ENCODE measurements at regions not wholly inside any gene's neighbourhood (a gene's known extent, or its start where the extent isn't known, plus 50 kb on each side); places are given as distances from the start of the nearest gene placed in this dataset.

GRCh38 chr5:167629634-167630033, 661.8 kb upstream of the WWC1 start:
- H3K36me3 ChIP-seq (ENCODE audit: control insufficient read depth, insufficient read depth, low read length) = no peaks in the 10 kb centered on the region
- TF ChIP-seq CTCF (IDR thresholded peaks at IDR 0.05; ENCODE audit: insufficient read depth, low read length, poor library complexity, severe bottlenecking) = no peak
- no peak for DNase-seq (ENCODE audit: extremely low read depth, insufficient read length)
- H3K27me3 ChIP-seq (replicated peaks; ENCODE audit: control insufficient read depth, insufficient read depth, low read length) = no peaks in the 10 kb centered on the region; the same call in 1 of the 2 replicates
- H3K4me3 ChIP-seq (replicated peaks; ENCODE audit: low read depth, low read length) = no peak overlapping the region

- no peak for DNase-seq (ENCODE audit: extremely low read depth, insufficient read length)
- TF ChIP-seq CTCF (IDR thresholded peaks at IDR 0.05; ENCODE audit: insufficient read depth, low read length, poor library complexity, severe bottlenecking) = no peak
- no peak overlapping the region for H3K4me3 ChIP-seq (replicated peaks; ENCODE audit: low read depth, low read length)
- no peaks in the 10 kb centered on the region; the same call in 1 of the 2 replicates for H3K27me3 ChIP-seq (replicated peaks; ENCODE audit: control insufficient read depth, insufficient read depth, low read length)
- H3K36me3 ChIP-seq (ENCODE audit: control insufficient read depth, insufficient read depth, low read length) = no peaks in the 10 kb centered on the region
Observed at GRCh38 chr5:167631191-167631590, 660.3 kb upstream of the WWC1 start.

- no peak for TF ChIP-seq CTCF (IDR thresholded peaks at IDR 0.05; ENCODE audit: insufficient read depth, low read length, poor library complexity, severe bottlenecking)
- H3K36me3 ChIP-seq (ENCODE audit: control insufficient read depth, insufficient read depth, low read length) = no peaks in the 10 kb centered on the region
- no peak for DNase-seq (ENCODE audit: extremely low read depth, insufficient read length)
- no peaks in the 10 kb centered on the region for H3K27me3 ChIP-seq (replicated peaks; ENCODE audit: control insufficient read depth, insufficient read depth, low read length)
- no peak overlapping the region for H3K4me3 ChIP-seq (replicated peaks; ENCODE audit: low read depth, low read length)
Observed at GRCh38 chr5:167633114-167633513, 658.3 kb upstream of the WWC1 start.

- H3K27me3 ChIP-seq (replicated peaks; ENCODE audit: control insufficient read depth, insufficient read depth, low read length) = no peaks in the 10 kb centered on the region
- H3K4me3 ChIP-seq (replicated peaks; ENCODE audit: low read depth, low read length) = no peak overlapping the region
- H3K36me3 ChIP-seq (ENCODE audit: control insufficient read depth, insufficient read depth, low read length) = no peaks in the 10 kb centered on the region
- no peak for DNase-seq (ENCODE audit: extremely low read depth, insufficient read length)
- no peak for TF ChIP-seq CTCF (IDR thresholded peaks at IDR 0.05; ENCODE audit: insufficient read depth, low read length, poor library complexity, severe bottlenecking)
Observed at GRCh38 chr5:167633931-167634341, 657.5 kb upstream of the WWC1 start.

GRCh38 chr5:167634432-167634831, 657.0 kb upstream of the WWC1 start:
- Histone ChIP-seq H3K36me3 (ENCODE audit: control insufficient read depth, insufficient read depth, low read length) (no peaks in the 10 kb centered on the region), H3K4me3 (replicated peaks; ENCODE audit: low read depth, low read length) (no peak overlapping the region), H3K27me3 (replicated peaks; ENCODE audit: control insufficient read depth, insufficient read depth, low read length) (no peaks in the 10 kb centered on the region)
- DNase-seq (ENCODE audit: extremely low read depth, insufficient read length) = no peak
- no peak for TF ChIP-seq CTCF (IDR thresholded peaks at IDR 0.05; ENCODE audit: insufficient read depth, low read length, poor library complexity, severe bottlenecking)

- DNase-seq (ENCODE audit: extremely low read depth, insufficient read length) = no peak
- H3K4me3 ChIP-seq (replicated peaks; ENCODE audit: low read depth, low read length) = no peak overlapping the region
- H3K27me3 ChIP-seq (replicated peaks; ENCODE audit: control insufficient read depth, insufficient read depth, low read length) = no peaks in the 10 kb centered on the region
- TF ChIP-seq CTCF (IDR thresholded peaks at IDR 0.05; ENCODE audit: insufficient read depth, low read length, poor library complexity, severe bottlenecking) = no peak
- H3K36me3 ChIP-seq (ENCODE audit: control insufficient read depth, insufficient read depth, low read length) = no peaks in the 10 kb centered on the region
Observed at GRCh38 chr5:167638816-167639215, 652.6 kb upstream of the WWC1 start.
